ENCODE measurements at regions not wholly inside any gene's neighbourhood (a gene's known extent, or its start where the extent isn't known, plus 50 kb on each side); places are given as distances from the start of the nearest gene placed in this dataset.

- TF ChIP-seq RBBP5 (conservative IDR thresholded peaks at IDR 0.05) = no peak
- TF ChIP-seq PBX3 (IDR thresholded peaks at IDR 0.05; ENCODE audit: insufficient replicate concordance, low read depth, low read length) = no peak
- TF ChIP-seq FOXM1 (IDR thresholded peaks at IDR 0.05; ENCODE audit: low read depth, low read length) = no peak
- no peak for TF ChIP-seq SMAD5 (IDR thresholded peaks at IDR 0.05; ENCODE audit: low read depth)
- no peak overlapping the region for H3K4me3 ChIP-seq
- POLR2A ChIA-PET = no interaction called here
- in situ Hi-C loops (cut with MboI) = no loop called here
- CTCF ChIA-PET = no interaction called here
- ATAC-seq = no peak
- RAD21 ChIA-PET (ENCODE audit: unreplicated experiment) = no interaction called here
- H3K36me3 ChIP-seq (ENCODE audit: control insufficient read depth in 2 of 2, insufficient read depth in 2 of 2, low read length in 1 of 2) = no peaks in the 10 kb centered on the region
- intact Hi-C loops (cut with micrococcal nuclease; ENCODE audit: unreplicated experiment) = no loop called here
- no peak for DNase-seq (ENCODE audit: low read depth, low spot score)
- no TSS peak for BruUV-seq (replicated peaks)
- no peak overlapping the region for H3K9ac ChIP-seq (ENCODE audit: control insufficient read depth, insufficient read depth, low read length)
- no peak overlapping the region for H3K27ac ChIP-seq (ENCODE audit: control insufficient read depth, insufficient read depth)
- SMC1A ChIA-PET (ENCODE audit: uncharacterized antibody, unreplicated experiment) = interaction anchor here (1.1 kb wide), 1 partner anchor 16 kb away, joined by 3 read pairs; no protein-coding TSS in a partner anchor
- no peaks in the 10 kb centered on the region for H3K27me3 ChIP-seq (replicated peaks in 1 of 2; ENCODE audit: control insufficient read depth in 2 of 2, insufficient read depth in 2 of 2, low read length in 1 of 2)
- FAIRE-seq = no peak
- H3K9me3 ChIP-seq (replicated peaks; ENCODE audit: control insufficient read depth, insufficient read depth, low read length) = no peaks in the 10 kb centered on the region
- H4K20me1 ChIP-seq (ENCODE audit: control insufficient read depth, insufficient read depth) = no peaks in the 10 kb centered on the region
- 10% methylated on average over 5 of the region's 5 CpGs for WGBS (ENCODE audit: insufficient coverage, insufficient replicate concordance, low lambda C conversion rate, missing lambda C conversion rate)
- no peaks in the 10 kb centered on the region for H3K4me1 ChIP-seq (ENCODE audit: control insufficient read depth, insufficient read depth, low read length)
- H3K4me2 ChIP-seq (ENCODE audit: control insufficient read depth, insufficient read depth) = no peak overlapping the region
- H3K79me2 ChIP-seq (ENCODE audit: control insufficient read depth, insufficient read depth, low read length) = no peaks in the 10 kb centered on the region
- no peak overlapping the region for H2AFZ ChIP-seq (ENCODE audit: control insufficient read depth, low read depth, low read length)
Measured at GRCh38 chr10:121154846-121155245, 303.7 kb downstream of the WDR11 start.

DNA sequence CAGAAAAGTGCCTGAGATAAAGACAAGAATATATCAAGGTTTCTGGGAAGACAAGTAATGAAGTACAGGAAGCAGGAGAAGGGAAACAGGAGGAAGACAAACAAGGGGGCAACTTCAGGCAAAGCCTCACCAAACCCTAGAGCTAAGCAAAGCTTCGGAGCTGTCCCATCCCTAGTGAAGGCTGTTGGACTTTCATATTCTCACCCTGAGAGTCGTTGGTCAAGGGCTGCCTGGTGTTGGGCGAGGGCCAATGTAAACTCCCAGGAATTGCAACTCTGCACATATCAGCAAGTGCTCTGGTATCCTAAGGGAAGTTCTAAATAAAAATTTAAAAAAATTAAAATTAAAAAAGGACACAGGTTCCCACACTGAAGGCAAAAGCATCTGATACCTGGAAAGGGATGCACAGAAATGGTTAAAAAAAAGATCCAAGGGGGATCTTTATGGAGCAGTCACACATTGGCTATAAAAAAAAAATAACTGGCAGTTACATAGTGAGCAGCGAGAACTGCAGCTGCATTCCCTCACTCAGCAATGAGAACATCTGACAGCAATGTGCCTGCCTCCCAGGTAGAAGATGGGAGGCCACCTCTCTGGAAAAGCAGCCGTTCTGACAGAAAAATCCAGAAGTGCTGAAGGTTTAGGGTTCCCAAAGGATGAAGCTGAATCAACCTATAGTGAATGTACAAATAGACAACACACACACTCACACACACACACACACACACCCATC is 304.7 kb downstream of the WDR11 start:
- BruUV-seq (replicated peaks) = no TSS peak
- no peaks in the 10 kb centered on the region for H4K20me1 ChIP-seq (ENCODE audit: control insufficient read depth, insufficient read depth)
- no peaks in the 10 kb centered on the region; the same call in 2 of the 3 replicates for H3K9me3 ChIP-seq (replicated peaks; ENCODE audit: control insufficient read depth, insufficient read depth, low read length)
- no peak overlapping the region for H3K4me3 ChIP-seq
- H3K27ac ChIP-seq (ENCODE audit: control insufficient read depth, insufficient read depth) = no peak overlapping the region
- in situ Hi-C loops (cut with MboI) (no loop called here), intact Hi-C loops (cut with micrococcal nuclease; ENCODE audit: unreplicated experiment) (no loop called here)
- no peaks in the 10 kb centered on the region for H3K36me3 ChIP-seq (ENCODE audit: control insufficient read depth in 2 of 2, insufficient read depth in 2 of 2, low read length in 1 of 2)
- ChIA-PET CTCF (no interaction called here), SMC1A (ENCODE audit: uncharacterized antibody, unreplicated experiment) (interaction anchor here (1.1 kb wide), 1 partner anchor 14 kb away, joined by 3 read pairs; no protein-coding TSS in a partner anchor), POLR2A (no interaction called here), RAD21 (ENCODE audit: unreplicated experiment) (no interaction called here)
- FAIRE-seq = no peak
- H3K79me2 ChIP-seq (ENCODE audit: control insufficient read depth, insufficient read depth, low read length) = no peaks in the 10 kb centered on the region
- H2AFZ ChIP-seq (ENCODE audit: control insufficient read depth, low read depth, low read length) = no peak overlapping the region
- no peak overlapping the region for H3K9ac ChIP-seq (ENCODE audit: control insufficient read depth, insufficient read depth, low read length)
- H3K4me1 ChIP-seq (ENCODE audit: control insufficient read depth, insufficient read depth, low read length) = no peaks in the 10 kb centered on the region
- no peak for TF ChIP-seq ZZZ3 (IDR thresholded peaks at IDR 0.05; ENCODE audit: control insufficient read depth, insufficient read length, low read depth)
- TF ChIP-seq CBFB (IDR thresholded peaks at IDR 0.05; ENCODE audit: low read depth) = no peak
- TF ChIP-seq RBBP5 (conservative IDR thresholded peaks at IDR 0.05) = no peak
- no peak for TF ChIP-seq SMAD5 (IDR thresholded peaks at IDR 0.05; ENCODE audit: low read depth)
- no peak for TF ChIP-seq FOS (IDR thresholded peaks at IDR 0.05; ENCODE audit: borderline replicate concordance, extremely low read depth, insufficient read length)
- no peak for TF ChIP-seq NFYA (IDR thresholded peaks at IDR 0.05; ENCODE audit: borderline replicate concordance, low read depth, low read length)
- no peak for ATAC-seq
- 1% methylated on average over 5 of the region's 5 CpGs for WGBS (ENCODE audit: insufficient coverage, insufficient replicate concordance, low lambda C conversion rate, missing lambda C conversion rate)
- no peak for DNase-seq (ENCODE audit: low read depth, low spot score)
- no peak overlapping the region for H3K4me2 ChIP-seq (ENCODE audit: control insufficient read depth, insufficient read depth)
- H3K27me3 ChIP-seq (replicated peaks in 1 of 2; ENCODE audit: control insufficient read depth in 2 of 2, insufficient read depth in 2 of 2, low read length in 1 of 2) = no peaks in the 10 kb centered on the region

All from GM12878 (cell line).